ENCODE measurements at regions not wholly inside any gene's neighbourhood (a gene's known extent, or its start where the extent isn't known, plus 50 kb on each side); places are given as distances from the start of the nearest gene placed in this dataset.

DNA sequence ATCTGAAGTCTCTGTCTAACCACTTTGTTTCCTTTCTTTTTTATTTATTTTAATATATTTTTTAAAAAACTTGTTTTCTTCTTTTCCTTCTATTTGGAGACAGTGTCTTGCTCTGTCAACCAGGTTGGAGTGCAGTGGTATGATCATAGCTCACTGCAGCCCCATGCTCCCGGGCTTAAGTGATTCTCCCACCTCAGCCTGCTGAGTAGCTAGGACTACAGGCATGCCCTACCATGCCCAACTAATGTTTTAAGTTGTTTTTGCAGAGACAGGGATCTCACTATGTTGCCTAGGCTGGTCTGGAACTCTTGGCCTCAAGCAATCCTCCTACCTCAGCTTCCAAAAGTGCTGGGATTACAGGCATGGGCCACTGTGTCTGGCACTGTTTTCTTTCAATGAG lies 81.1 kb upstream of the TLK1 start:
- TF ChIP-seq CTCF (IDR thresholded peaks at IDR 0.05; ENCODE audit: poor library complexity) (no peak), EZH2phosphoT487 (IDR thresholded peaks at IDR 0.05; ENCODE audit: low read depth, severe bottlenecking, unreplicated experiment) (no peak)
